ENCODE measurements at regions not wholly inside any gene's neighbourhood (a gene's known extent, or its start where the extent isn't known, plus 50 kb on each side); places are given as distances from the start of the nearest gene placed in this dataset.
A peak's percentile ranks its signal among the peaks of the same experiment; 100 is the strongest.

DNA sequence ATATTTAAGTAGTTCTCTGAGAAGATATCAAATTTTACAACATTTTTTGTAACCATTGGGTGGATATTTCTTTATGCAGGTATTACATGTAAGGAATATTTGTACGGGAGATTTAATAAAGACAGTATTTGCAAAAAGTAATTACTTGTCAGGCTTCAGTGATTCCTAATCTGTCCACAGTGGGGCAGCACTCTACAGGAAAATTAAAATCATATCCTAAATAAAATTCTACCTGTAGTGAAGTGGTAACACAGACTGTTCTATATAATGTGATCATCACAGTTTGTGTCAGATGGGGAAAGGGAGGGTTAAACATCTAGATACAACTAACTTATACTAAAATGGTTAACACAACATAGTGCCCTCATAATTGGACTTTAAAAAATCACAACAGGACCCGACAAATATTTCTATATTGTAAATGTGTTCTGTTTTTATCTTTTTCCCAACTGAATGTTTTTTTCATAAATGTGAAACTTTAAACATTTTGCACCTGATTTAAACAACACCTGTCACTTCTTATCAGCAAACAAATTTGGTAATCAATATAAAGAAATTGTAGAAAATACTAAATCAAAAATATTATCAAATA is 145.6 kb upstream of the MANEA start:
- intact Hi-C loops (cut with DNase I): loop anchor here in 1 of 2 donors (10.0 kb wide), 1 partner anchor 433 kb away; no protein-coding TSS in a partner anchor
- ATAC-seq (no peak), DNase-seq (peak; percentile 22)

- DNase-seq: no peak
- ATAC-seq: no peak
- intact Hi-C loops (cut with DNase I): loop anchor here in 1 of 2 donors (10.0 kb wide), 1 partner anchor 425 kb away; no protein-coding TSS in a partner anchor
Measured at GRCh38 chr6:95439741-95440140, 137.6 kb upstream of the MANEA start.

DNA sequence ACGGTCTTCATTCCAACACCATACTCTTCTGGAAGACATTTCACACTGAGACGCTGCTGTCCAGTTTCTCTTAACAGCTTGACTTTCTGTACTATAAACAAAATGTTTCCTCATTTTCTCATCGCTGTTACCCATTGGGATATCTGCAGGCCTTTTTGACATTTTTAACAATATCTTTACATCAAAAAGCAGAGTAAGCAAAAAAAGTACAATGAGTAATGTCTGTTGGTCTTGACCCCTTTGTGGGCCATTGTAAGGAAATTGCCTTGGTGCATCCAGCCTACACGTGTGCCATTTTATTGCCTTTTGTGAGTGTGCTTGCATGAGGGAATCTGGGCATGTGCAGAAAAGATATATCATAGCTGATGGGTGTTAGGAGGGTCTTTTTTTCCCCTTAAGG is 129.1 kb upstream of the MANEA start:
- intact Hi-C loops (cut with DNase I): no loop called here
- no peak for DNase-seq
- ATAC-seq: no peak

- intact Hi-C loops (cut with DNase I): no loop called here
- ATAC-seq: no peak
Measured at GRCh38 chr6:95469511-95469910, 107.8 kb upstream of the MANEA start.

GRCh38 chr6:95478941-95479340 is 98.4 kb upstream of the MANEA start:
- no peak for ATAC-seq
- intact Hi-C loops (cut with DNase I): no loop called here
- no peak for DNase-seq

More at GRCh38 chr6:95469511-95469910, 107.8 kb upstream of the MANEA start:
- DNase-seq: no peak

DNA sequence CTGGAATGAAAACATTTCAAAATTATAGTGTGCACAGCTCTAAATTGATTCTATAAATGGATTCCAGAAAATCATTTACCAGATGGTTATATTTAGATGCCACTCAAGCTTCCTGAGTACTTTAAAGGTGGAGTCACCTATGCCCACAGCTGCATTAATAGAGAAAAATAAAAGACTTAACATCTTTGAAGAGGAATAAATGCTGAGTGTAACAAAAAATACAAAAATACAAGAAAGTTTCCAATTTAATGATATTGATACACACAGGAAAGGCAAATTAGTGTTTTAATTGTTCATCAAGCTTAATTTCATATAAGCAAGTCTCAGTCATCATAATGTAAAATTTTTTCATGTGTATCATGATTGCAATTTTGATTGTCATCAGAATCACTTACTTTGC is 89.5 kb upstream of the MANEA start:
- ATAC-seq (no peak), DNase-seq (no peak)
- intact Hi-C loops (cut with DNase I): no loop called here

DNA sequence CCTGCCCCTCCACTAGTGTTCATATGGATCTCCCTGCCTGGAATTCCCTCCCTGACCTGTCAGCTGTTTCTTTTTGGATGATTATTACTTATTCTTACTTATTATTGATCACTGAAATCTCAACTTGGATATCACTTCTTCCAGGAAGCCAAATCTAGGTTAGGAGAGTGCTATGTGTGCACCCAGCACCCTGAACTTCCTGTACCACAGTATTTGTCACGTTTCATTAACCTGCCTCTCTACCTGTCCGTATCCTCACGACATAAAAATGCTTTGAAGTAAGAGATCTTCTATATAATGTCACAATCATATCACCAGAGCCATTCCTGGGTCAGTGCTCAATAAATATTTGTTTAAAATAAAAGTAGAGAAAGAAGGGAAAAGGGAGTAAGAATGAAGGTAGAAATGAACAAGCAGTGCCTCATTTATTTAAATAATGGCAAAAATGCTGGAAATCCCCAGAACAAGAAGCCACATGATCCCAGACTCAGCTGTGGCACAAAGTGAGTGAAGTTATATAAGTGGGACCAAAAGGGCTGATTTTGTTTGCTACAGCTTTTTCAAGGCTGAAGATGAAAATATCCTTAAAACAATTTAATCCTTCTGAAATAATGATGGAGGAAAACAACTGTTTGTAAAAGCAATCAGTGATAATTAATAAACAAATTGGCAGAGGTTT is 88.0 kb upstream of the MANEA start:
- intact Hi-C loops (cut with DNase I): no loop called here
- no peak for ATAC-seq
- no peak for DNase-seq

GRCh38 chr6:95496769-95497426 is 80.4 kb upstream of the MANEA start:
- intact Hi-C loops (cut with DNase I): no loop called here
- no peak for DNase-seq
- no peak for ATAC-seq

DNA sequence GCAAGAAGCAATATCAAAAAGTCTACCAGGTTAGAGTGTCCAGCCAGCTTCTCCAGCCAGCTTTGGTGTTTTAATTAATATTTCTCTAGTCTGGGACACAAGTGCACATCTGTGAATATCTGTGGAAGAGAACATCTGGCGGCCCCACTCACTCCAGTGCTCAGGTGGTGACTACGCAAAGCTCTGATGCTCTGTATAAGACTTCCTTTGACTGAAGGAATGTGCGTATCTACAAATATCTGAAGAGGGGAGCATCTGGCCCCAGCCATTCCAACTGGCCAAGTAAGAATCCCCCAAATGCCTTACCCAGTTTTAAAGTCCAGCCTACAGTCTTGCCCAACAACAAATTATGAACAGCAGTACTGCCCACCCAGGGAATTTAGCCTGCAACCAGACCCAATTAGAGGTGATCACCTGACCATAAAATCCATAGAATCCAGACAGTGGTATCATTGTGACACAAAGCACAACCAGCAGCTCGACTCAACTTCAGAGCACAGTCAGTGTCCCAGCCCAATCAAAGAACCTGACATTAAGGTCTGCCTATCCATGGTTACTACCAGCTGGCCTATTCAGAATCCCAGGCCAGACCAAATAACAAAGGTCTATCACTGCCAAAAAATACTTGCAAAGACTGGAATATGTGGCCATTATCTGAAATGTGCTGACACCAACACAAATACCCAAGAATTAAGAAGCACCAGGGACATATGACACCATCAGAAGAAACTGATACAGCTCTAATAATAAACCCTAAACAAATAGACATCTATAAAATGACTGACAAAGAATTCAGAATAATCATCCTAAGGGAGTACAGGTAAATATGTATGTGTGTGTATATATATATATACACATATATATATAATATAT is 76.1 kb upstream of the MANEA start:
- intact Hi-C loops (cut with DNase I): no loop called here
- ATAC-seq (no peak), DNase-seq (no peak)

DNA sequence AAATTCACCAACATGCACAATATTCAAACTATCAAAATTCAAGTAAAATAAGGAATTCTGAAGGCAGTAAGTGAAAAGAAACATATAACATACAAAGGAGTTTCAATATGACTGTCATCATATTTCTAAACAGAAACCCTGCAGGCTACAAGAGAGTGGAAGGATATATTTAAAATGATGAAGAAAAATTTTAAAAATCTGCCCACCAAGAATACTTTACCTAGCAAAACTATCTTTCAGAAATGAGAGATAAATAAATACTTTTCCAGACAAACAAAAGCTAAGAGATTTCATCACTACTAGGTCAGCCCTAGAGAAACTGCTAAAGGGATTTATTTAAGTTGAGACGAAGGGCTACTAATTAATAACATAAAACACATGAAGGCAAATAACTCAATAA is 73.8 kb upstream of the MANEA start:
- DNase-seq: no peak
- intact Hi-C loops (cut with DNase I): no loop called here
- ATAC-seq: no peak

- ATAC-seq (no peak), DNase-seq (no peak)
- intact Hi-C loops (cut with DNase I): no loop called here
Measured at GRCh38 chr6:95511404-95511803, 65.9 kb upstream of the MANEA start.

- intact Hi-C loops (cut with DNase I): no loop called here
- ATAC-seq (no peak), DNase-seq (no peak)
Measured at GRCh38 chr6:95515975-95516374, 61.4 kb upstream of the MANEA start.

- DNase-seq (no peak), ATAC-seq (no peak)
- intact Hi-C loops (cut with DNase I): no loop called here
Measured at GRCh38 chr6:95517004-95517403, 60.3 kb upstream of the MANEA start.

DNA sequence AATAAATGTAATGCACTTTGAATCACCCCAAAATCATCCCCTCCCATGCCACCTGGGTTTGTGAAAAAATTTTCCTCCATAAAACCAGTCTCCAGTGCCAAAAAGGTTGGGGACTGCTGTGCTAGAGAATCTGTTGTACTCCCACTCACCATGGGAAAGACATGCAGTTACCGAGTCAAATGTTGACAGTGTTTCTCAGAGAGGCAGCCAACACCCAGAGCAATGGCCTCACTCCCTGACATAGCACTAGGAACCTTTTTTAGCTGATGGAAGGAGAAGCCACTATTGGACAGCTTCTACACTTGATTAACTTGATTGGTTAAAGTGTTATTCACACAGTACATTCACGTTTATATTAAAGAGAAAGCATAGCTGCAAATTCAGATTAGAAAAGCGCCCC is 59.8 kb upstream of the MANEA start:
- DNase-seq (no peak), ATAC-seq (no peak)
- intact Hi-C loops (cut with DNase I): no loop called here

- ATAC-seq: no peak
- no peak for DNase-seq
- intact Hi-C loops (cut with DNase I): no loop called here
Measured at GRCh38 chr6:95518630-95519227, 58.6 kb upstream of the MANEA start.

GRCh38 chr6:95519228-95520037 is 57.9 kb upstream of the MANEA start:
- no peak for ATAC-seq
- no peak for DNase-seq
- intact Hi-C loops (cut with DNase I): no loop called here

- ATAC-seq (no peak), DNase-seq (no peak)
- intact Hi-C loops (cut with DNase I): no loop called here
Measured at GRCh38 chr6:95521181-95521580, 56.2 kb upstream of the MANEA start.
